NT2/D1 (cell line): ENCODE measurements at regions not wholly inside any gene's neighbourhood (a gene's known extent, or its start where the extent isn't known, plus 50 kb on each side); places are given as distances from the start of the nearest gene placed in this dataset.

Experiments
- DNase-seq: peaks from one replicate; pipeline ENCODE4 v3.0.0-alpha.2; 2011; ENCODE audit warnings: low read depth, low spot score
- H3K27me3 ChIP-seq: 2 replicates; pipeline ENCODE4 v1.6.0; 2011; ENCODE audit warnings: mild to moderate bottlenecking; ENCODE audit not compliant: insufficient read length, insufficient read depth
- H3K36me3 ChIP-seq: 2 replicates; pipeline ENCODE4 v1.6.1; 2011; ENCODE audit warnings: mild to moderate bottlenecking, low read length, mixed read lengths; ENCODE audit not compliant: insufficient read depth, insufficient read length
- H3K4me1 ChIP-seq: 2 replicates; pipeline ENCODE4 v1.5.1; 2011; ENCODE audit not compliant: insufficient read depth, insufficient read length
- H3K4me3 ChIP-seq: 2 replicates; pipeline ENCODE4 v1.5.1; 2011; ENCODE audit warnings: low read depth; ENCODE audit not compliant: insufficient read length
- H3K9ac ChIP-seq: 2 replicates; pipeline ENCODE4 v1.6.0; 2011; ENCODE audit warnings: low read depth; ENCODE audit not compliant: insufficient read length
- H3K9me3 ChIP-seq: 2 replicates; pipeline ENCODE4 v1.5.1; 2011; ENCODE audit warnings: mild to moderate bottlenecking, low read length; ENCODE audit not compliant: insufficient read depth
- SUZ12 ChIP-seq: IDR thresholded peaks from 2 replicates; pipeline ENCODE4 v1.6.1; 2011; ENCODE audit not compliant: insufficient read length, insufficient read depth; ENCODE audit errors: extremely low read depth
- YY1 ChIP-seq: IDR thresholded peaks from 2 replicates; pipeline ENCODE4 v1.6.1; 2011; ENCODE audit not compliant: insufficient read length, insufficient read depth
- ZNF274 ChIP-seq: IDR thresholded peaks from 2 replicates; pipeline ENCODE4 v1.6.1; 2011; ENCODE audit warnings: mild to moderate bottlenecking, low read depth, low read length

DNA sequence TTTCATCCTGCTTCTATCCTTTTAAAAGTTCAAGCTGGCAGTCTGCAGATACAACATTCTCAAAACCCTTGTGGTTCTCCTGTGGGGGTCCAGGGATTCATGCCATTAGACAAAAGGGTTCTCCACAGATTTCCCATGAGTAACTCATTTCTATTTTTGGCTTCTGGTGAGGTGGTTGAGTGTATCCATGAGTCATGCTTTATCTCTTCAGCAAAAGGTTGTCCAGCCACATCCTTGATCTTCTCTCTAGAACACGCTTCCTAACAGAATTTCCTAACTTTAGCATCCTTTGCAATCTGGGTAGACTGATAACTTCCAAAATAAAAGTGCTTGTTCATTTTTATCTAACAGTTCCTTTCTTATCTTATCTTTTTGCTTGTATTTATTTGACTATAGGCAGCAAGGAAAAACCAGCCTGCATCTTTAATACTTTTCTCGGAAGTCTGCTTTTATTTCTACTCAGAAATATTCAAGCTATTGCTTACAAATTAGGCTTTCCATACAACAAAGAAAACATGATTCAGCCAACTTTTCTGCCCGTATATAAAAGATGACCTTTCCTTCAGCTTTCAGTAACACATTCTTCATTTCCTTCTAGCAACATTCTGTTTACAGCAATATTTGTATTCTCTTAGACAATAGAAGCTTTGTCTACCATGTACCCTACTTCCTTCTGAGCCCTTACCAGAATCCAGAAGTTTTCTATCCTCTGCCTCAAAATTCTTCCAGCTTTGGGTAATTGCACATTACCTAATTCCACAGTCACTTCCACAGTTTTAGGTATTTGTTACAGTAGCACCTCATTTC is 79.3 kb upstream of the IL6 start:
- Histone ChIP-seq H3K4me1 (no peaks in the 10 kb centered on the region), H3K9ac (no peak overlapping the region), H3K36me3 (no peaks in the 10 kb centered on the region), H3K9me3 (peaks cover 63% of the 10 kb centered on the region), H3K4me3 (no peak overlapping the region), H3K27me3 (no peaks in the 10 kb centered on the region)
- DNase-seq = no peak
- no peak for TF ChIP-seq SUZ12
- no peak for TF ChIP-seq YY1
- TF ChIP-seq ZNF274 = no peak

DNA sequence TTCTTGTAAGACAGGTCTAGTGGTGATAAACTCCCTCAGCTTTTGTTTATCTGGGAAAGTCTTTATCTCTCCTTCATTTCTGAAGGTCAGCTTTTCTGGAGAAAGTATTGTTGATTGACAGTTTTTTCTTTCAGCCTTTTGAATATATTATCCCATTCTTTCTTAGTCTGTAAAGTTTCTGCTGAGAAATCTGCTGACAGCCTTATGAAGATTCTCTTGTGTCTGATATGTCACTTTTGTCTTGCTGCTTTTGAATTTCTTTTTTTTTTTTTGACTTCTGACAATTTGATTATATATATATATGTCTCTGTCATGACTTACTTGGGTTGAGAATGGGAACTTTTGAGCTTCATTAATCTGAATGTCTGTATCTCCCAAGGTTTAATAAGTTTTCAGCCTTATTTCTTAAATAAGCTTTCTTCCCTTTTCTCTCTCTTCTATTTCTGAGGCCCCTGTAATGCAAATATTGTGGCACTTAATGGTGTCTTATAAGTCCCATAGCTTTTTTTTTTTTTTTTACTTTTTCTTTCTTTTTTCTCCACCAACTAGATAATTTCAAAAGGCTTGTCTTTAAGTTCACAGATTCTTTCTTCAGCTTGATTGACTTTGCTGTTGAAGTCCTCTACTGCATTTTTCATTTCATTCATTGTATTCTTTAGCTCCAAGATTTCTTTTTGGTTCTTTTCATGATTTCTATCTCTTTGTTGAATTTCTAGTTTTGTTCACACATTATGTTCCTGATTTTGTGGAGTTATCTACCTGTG is 81.4 kb upstream of the IL6 start:
- Histone ChIP-seq H3K27me3 (no peaks in the 10 kb centered on the region), H3K9me3 (peaks cover 67% of the 10 kb centered on the region), H3K4me1 (no peaks in the 10 kb centered on the region), H3K4me3 (no peak overlapping the region), H3K36me3 (no peaks in the 10 kb centered on the region), H3K9ac (no peak overlapping the region)
- DNase-seq = no peak
- TF ChIP-seq ZNF274 (no peak), YY1 (no peak), SUZ12 (no peak)

DNA sequence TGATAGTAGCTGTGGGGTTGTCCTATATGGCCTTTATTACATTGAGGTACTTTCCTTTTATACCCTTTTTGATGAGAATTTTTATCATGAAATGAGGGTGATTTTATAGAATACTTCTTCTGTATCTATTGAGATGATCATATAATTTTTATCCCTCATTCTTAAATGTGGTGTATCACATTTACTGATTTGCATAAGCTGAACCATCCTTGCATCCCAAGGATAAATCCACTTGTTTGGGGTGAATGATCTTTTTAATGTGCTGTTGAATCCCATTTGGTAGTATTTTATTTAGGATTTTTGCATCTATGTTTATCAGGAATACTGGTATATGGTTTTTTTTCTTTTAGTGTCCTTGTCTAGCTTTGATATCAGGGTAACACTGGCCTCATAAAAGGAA is 84.5 kb upstream of the IL6 start:
- no peak for TF ChIP-seq ZNF274
- no peak for TF ChIP-seq YY1
- no peak for TF ChIP-seq SUZ12
- Histone ChIP-seq H3K4me1 (no peaks in the 10 kb centered on the region), H3K9ac (no peak overlapping the region), H3K9me3 (peaks cover 53% of the 10 kb centered on the region), H3K27me3 (no peaks in the 10 kb centered on the region), H3K36me3 (no peaks in the 10 kb centered on the region), H3K4me3 (no peak overlapping the region)
- no peak for DNase-seq

DNA sequence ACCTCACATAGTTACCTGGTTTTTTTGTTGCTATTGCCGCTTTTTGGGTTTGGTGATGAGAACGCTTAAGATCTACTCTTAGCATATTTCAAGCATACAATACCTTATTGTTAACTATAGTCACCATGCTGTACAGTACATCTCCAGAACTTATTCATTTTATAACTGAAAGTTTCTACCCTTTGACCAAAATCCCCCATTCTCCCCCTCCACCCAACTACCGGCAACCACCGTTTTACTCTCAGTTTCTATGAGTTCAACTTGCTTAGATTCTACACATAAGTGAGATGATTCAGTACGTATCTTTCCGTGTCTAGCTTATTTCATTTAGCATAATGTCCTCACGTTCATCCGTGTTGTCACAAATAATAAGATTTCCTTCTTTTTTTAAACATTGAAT is 86.7 kb upstream of the IL6 start:
- H3K9ac ChIP-seq = no peak overlapping the region
- no peaks in the 10 kb centered on the region for H3K27me3 ChIP-seq
- TF ChIP-seq ZNF274 (no peak), YY1 (no peak), SUZ12 (no peak)
- H3K4me1 ChIP-seq = no peaks in the 10 kb centered on the region
- H3K9me3 ChIP-seq = peaks cover 31% of the 10 kb centered on the region
- no peak overlapping the region for H3K4me3 ChIP-seq
- H3K36me3 ChIP-seq = no peaks in the 10 kb centered on the region
- DNase-seq = no peak

DNA sequence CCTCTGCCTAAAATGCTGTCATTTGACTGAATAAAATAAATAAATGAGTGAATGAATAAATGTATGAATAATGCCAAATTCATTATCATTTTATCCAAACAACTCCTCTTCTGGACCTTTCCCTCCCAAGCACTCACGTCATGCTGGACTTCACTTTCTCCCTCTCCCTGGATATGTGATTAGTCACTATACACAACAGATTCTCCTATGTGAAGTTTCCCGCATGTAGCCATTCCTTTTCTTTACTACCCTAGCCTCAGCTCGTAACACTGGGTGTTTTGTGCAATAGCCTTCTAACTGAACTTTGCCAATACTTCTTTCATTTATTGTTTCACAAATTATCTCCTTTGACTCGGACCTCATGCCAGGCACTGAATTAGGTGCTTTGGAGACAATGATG is 87.6 kb upstream of the IL6 start:
- Histone ChIP-seq H3K27me3 (no peaks in the 10 kb centered on the region), H3K4me1 (no peaks in the 10 kb centered on the region), H3K9me3 (peaks cover 22% of the 10 kb centered on the region), H3K9ac (no peak overlapping the region), H3K36me3 (no peaks in the 10 kb centered on the region), H3K4me3 (no peak overlapping the region)
- TF ChIP-seq ZNF274 (no peak), YY1 (no peak), SUZ12 (no peak)
- no peak for DNase-seq

DNA sequence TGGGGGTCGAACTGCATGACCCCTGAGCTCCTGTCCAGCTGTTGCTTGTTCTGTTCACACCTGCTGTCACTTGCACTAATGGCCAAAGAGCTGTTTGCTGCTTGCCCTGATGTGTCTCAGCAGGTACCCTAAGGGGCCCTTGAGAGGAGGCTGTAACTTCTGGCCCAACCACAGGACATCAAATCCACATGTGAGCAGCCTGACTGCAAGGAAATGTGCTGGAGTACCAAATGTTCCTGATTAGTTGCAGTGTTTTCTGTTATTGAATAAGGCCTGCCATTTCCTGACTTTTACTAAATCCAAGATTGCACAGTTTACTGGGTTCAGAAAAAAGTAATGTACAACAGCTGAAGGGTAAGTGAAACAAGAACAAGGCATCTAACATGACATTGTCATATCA is 91.7 kb upstream of the IL6 start:
- Histone ChIP-seq H3K9ac (no peak overlapping the region), H3K27me3 (no peaks in the 10 kb centered on the region), H3K36me3 (no peaks in the 10 kb centered on the region), H3K4me1 (no peaks in the 10 kb centered on the region), H3K4me3 (no peak overlapping the region), H3K9me3 (no peaks in the 10 kb centered on the region)
- DNase-seq = no peak
- no peak for TF ChIP-seq YY1
- no peak for TF ChIP-seq ZNF274
- TF ChIP-seq SUZ12 = no peak

DNA sequence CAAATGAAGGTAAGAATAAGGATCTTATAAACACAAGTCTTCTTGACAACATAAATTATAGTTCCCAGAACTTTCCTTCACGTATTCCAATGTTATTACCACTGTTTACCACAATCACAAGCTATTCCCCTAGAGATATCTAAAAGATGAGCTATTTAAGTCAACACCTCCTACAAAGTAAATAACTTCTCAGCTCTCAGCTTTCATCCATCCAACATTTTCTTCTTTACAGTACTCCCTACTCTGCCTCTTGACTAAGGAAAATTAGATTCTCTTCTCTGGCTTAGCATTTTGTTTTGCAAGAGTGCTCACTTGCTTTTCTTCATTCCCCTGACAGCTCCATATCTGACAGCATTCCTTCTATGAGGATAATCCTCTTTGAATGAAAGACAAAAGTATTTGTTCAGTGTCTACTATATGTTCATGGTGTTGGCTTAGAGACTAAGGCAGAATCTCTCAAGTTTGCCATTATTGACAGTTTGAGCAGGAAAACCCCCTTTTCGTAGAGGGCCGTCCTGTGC is 93.0 kb upstream of the IL6 start:
- no peaks in the 10 kb centered on the region for H3K4me1 ChIP-seq
- TF ChIP-seq YY1 (no peak), SUZ12 (no peak), ZNF274 (no peak)
- no peak overlapping the region for H3K4me3 ChIP-seq
- H3K9me3 ChIP-seq = no peaks in the 10 kb centered on the region
- no peak for DNase-seq
- no peaks in the 10 kb centered on the region for H3K36me3 ChIP-seq
- H3K9ac ChIP-seq = no peak overlapping the region
- H3K27me3 ChIP-seq = no peaks in the 10 kb centered on the region
